ENCODE measurements at regions not wholly inside any gene's neighbourhood (a gene's known extent, or its start where the extent isn't known, plus 50 kb on each side); places are given as distances from the start of the nearest gene placed in this dataset.
"Not testable (repeated sequence)": the region's sequence is repeated elsewhere in the genome, so short reads cannot be mapped to it uniquely, and the experiment has no call there.

- ATAC-seq = no peak
Observed at GRCh38 chr10:6802759-6803426, 222.8 kb upstream of the PRKCQ start.

- ATAC-seq = no peak
Observed at GRCh38 chr10:6796231-6796630, 216.2 kb upstream of the PRKCQ start.

GRCh38 chr10:6795541-6795940 is 215.5 kb upstream of the PRKCQ start:
- no peak for ATAC-seq

- ATAC-seq = not testable (repeated sequence)
Observed at GRCh38 chr10:6794841-6795240, 214.8 kb upstream of the PRKCQ start.

GRCh38 chr10:6794441-6794840 is 214.4 kb upstream of the PRKCQ start:
- ATAC-seq = no peak

DNA sequence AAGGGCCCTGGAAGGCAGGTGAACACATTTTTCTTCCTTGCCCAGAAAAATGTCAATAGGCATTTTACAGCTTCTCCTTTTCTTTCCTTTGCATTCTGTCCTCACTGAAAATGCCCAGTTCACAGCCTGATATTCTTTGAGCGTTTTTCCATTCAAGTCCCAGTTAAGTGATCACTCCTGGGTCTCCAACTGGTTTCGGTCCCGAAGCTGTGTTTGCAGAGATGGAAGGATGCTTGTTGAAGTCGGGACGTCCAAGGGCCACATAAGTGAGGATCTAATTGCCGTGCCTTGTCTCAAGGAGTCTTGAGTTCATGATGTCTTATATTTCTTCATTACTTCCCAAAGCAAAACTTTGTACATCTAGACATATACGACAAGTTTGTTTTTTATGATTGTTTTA is 208.7 kb upstream of the PRKCQ start:
- no peak for ATAC-seq

GRCh38 chr10:6788231-6788630 is 208.2 kb upstream of the PRKCQ start:
- no peak for ATAC-seq

- no peak for ATAC-seq
Observed at GRCh38 chr10:6787718-6788117, 207.6 kb upstream of the PRKCQ start.

DNA sequence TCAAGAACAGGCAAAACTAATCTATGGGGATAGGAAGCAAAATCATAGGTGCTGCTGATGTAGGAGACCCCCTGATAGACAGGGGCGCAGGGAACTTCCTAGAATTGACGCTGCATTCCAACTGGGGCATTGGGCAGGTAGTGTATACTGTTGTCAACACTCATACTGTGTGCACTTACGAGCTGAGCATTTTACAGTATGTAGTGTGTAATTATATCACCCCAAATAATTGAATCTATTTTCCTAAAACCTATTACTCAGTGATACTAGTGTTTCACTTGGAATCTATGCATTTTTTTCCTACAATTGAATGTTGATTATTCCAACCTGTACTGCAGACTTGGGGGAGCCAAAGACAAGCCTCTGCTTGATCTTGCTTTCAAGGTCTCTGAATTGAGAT is 207.0 kb upstream of the PRKCQ start:
- no peak for ATAC-seq

GRCh38 chr10:6786579-6787031 is 206.5 kb upstream of the PRKCQ start:
- no peak for ATAC-seq

DNA sequence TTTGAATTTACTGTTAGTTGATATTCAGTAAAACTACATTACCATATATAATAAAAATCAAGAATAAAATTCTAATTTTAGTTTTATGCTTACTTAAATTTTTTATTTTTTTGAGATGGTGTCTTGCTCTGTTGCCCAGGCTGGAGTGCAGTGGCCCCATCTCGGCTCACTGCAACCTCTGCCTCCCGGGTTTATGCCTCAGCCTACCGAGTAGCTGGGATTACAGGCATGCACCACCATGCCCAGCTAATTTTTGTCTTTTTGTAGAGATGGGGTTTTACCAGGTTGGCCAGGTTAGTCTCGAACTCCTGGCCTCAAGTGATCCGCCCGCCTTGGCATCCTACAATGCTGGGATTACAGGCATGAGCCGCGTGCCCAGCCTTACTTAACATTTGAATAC is 204.4 kb upstream of the PRKCQ start:
- not testable (repeated sequence) for ATAC-seq

DNA sequence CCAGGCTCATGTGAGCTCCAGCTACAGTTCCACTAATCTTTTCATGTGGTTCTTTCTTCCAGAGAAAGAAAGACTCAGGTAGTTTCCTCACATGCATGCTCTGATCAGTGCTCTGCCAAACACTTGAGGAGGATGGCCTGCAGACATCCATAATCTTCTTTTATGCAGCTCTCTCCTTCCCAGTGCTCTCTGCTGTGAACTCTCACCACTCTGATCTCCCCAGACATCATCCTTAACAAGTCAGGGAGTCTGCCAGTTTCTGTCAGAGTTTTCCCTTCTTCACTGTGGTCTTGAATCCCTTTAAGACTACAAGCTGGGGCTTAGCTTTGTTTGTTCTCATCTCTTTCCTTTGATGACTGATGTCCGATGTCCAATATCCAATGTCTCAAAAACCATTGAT is 203.4 kb upstream of the PRKCQ start:
- no peak for ATAC-seq

DNA sequence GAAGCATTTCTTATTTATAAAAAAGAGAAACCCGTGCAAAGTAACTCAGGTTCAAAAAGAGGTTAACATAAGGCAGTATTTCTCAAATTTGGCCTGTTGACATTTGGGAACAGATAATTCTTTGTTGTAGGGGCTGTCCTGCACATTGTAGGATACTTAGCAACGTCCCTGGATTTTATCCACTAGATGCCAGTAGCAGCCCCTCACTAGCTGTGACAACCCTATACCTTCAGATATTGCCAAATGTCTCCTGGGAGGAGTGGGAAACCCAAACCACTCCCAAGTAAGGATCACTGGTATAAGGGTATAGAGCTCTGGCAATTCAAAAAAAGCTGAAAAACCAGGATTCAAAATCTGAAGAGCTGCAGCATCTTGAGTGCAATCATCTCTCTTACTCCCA is 202.3 kb upstream of the PRKCQ start:
- no peak for ATAC-seq

- ATAC-seq = no peak
Observed at GRCh38 chr10:6781133-6781770, 201.2 kb upstream of the PRKCQ start.

- no peak for ATAC-seq
Observed at GRCh38 chr10:6780008-6780677, 200.1 kb upstream of the PRKCQ start.

- no peak for ATAC-seq
Observed at GRCh38 chr10:6778992-6779701, 199.1 kb upstream of the PRKCQ start.

GRCh38 chr10:6776170-6776569 is 196.1 kb upstream of the PRKCQ start:
- ATAC-seq = no peak

DNA sequence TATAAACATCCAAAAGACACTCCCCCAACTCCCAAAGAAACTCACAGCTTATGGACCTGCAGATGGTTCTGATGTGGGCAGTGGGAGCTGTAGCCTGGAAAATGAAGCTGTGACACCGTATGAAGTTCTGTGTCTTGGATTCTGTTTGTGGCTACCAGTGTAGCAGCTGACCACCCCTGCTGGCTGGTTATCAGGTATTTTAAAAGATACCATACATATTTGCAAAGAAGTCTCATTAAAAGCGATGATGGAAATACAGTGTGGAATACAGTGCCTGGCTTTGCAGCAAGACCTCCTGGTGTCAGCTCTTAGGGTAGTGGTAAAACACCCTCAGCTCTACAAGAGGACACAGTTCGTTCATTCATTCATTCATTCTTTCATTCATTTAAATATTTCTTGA is 194.3 kb upstream of the PRKCQ start:
- ATAC-seq = no peak

DNA sequence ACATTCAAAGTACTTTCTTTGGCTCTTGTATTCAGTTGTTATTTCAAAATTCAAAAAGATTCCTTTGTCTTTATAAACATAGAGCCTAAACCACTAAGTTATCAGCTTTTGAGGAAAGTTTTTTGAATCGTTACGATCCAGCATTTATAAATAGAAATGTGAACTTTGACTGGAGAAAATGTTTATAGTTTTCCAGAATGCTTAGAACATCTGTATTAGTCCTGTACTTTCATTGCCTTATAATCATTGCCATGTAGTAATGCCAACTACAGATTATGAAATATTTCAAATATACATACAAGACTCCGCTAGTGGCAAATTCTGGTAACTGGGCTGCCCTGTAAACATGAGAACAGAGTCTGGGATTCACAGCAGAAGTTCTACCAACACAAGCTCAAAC is 191.3 kb upstream of the PRKCQ start:
- no peak for ATAC-seq

DNA sequence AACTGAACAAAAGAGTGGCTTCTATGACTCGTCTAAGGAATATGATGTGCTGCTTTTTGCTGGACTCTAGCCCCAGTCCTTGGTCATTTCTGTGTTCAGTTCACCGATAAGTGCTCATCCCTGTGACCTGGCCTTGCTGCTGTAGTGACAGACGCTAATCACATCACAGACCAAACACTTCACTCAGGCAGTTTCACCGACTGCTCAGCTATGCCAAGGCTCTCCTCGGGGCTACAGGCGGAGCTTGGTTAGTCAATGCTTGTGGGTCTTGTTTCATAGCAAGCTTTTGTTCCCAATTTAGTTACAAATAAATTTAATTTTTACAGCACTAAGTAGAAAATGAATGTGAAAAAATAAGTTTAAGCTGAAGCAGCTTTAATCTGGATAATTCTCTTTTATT is 190.8 kb upstream of the PRKCQ start:
- no peak for ATAC-seq

GRCh38 chr10:6769704-6770417 is 189.8 kb upstream of the PRKCQ start:
- ATAC-seq = no peak

DNA sequence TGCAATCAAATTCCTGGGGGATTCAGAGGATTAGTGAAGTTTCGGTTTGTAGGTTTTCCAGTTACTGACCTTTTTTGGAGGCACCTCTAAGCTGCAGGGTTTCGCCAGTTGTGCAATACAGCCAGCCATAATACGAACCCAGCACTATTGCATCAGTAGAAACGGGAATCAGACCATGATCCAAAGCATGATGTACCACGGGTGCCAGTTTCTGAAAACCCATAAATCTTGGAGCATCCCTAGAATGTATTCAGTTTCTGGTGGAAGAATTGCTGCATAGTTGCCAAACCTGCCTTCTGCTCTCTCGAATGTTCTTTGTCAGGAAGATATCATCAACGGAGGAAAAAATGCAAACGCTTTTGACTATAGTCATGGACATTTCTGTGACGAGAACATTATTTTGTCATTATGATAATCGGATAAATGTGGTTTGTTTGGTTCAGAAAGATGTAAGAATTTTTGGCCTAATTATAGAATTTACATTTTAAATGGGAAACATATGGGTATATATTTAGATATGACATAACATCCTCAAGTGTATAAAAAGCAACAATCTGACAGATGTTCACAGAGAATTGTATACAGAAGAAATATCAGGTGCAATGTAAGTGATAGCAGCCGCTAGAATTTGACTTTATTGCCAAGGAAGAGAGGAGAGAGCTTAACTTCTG is 186.2 kb upstream of the PRKCQ start:
- no peak for ATAC-seq

Data from activated CD4-positive, CD25-positive, alpha-beta regulatory T cell treated with anti-CD3 and anti-CD28 coated beads, Interleukin-2, amount 50 U/mL, for 24 hours (primary cell).